ENCODE measurements at regions not wholly inside any gene's neighbourhood (a gene's known extent, or its start where the extent isn't known, plus 50 kb on each side); places are given as distances from the start of the nearest gene placed in this dataset.

DNA sequence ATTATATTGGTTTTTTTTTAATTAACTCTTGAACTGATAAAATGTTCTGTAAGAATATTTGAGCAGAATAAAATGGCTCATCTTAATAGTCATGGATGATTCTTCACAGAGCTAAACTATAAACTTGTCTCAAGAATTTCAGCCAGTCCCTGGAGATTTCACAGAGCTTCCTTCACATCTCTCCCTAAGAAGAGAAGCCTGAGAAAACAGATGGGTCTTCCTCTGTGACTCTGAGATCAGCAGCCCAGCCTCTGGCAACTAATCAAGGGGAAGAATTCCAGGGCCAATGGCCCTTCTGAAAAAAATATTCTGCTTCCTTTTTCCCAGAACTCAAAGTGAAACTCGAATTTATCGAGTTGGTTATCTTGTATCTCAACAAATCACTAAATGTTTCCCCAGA lies 122.2 kb upstream of the ITGA1 start:
- TF ChIP-seq POLR2A (IDR thresholded peaks at IDR 0.05) (no peak), CTCF (IDR thresholded peaks at IDR 0.05) (no peak), POLR2AphosphoS5 (IDR thresholded peaks at IDR 0.05) (no peak)
